A673 (cell line): ENCODE measurements at regions not wholly inside any gene's neighbourhood (a gene's known extent, or its start where the extent isn't known, plus 50 kb on each side); places are given as distances from the start of the nearest gene placed in this dataset.

Source experiments
- EZH2 ChIP-seq: fragments of 200-600 bp; sonication (generic); IDR thresholded peaks from 2 replicates; pipeline ENCODE4 v1.6.1; 2017; ENCODE audit warnings: borderline replicate concordance, low read depth, mild to moderate bottlenecking, mixed read lengths, antibody characterized with exemption, low read length; ENCODE audit not compliant: poor library complexity, severe bottlenecking
- TF ChIP-seq, protein P1 (sequence below): fragments of 300-800, 200-600 bp; sonication (generic); conservative IDR thresholded peaks from 2 replicates; pipeline ENCODE4 v1.5.1; 2017; ENCODE audit warnings: low read depth, mild to moderate bottlenecking, antibody characterized with exemption, low read length, moderate library complexity, mixed read lengths

DNA sequence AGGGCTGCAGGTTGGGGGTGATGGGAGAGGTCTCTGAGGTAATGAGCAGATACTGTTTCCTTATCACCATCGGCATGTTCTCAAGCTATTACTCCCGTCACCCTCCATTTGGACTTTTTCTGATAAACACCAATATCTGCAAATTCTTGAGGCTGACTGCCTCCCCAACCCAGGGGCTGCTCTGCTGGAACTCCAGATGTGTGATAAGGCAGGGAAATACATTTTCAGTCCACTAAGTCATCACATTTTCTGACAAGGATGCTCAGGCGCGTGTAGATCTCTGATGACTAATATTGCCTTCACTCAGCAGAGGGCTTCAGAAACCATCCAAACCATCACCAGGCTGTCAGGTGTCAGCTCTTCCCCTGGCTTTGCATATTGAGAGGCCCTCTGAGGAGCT lies 215.0 kb upstream of the POU3F1 start:
- TF ChIP-seq EZH2: no peak
- TF ChIP-seq, protein P1, sequence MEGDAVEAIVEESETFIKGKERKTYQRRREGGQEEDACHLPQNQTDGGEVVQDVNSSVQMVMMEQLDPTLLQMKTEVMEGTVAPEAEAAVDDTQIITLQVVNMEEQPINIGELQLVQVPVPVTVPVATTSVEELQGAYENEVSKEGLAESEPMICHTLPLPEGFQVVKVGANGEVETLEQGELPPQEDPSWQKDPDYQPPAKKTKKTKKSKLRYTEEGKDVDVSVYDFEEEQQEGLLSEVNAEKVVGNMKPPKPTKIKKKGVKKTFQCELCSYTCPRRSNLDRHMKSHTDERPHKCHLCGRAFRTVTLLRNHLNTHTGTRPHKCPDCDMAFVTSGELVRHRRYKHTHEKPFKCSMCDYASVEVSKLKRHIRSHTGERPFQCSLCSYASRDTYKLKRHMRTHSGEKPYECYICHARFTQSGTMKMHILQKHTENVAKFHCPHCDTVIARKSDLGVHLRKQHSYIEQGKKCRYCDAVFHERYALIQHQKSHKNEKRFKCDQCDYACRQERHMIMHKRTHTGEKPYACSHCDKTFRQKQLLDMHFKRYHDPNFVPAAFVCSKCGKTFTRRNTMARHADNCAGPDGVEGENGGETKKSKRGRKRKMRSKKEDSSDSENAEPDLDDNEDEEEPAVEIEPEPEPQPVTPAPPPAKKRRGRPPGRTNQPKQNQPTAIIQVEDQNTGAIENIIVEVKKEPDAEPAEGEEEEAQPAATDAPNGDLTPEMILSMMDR: no peak
